Endothelial cell of umbilical vein (primary cell): ENCODE measurements at regions not wholly inside any gene's neighbourhood (a gene's known extent, or its start where the extent isn't known, plus 50 kb on each side); places are given as distances from the start of the nearest gene placed in this dataset.

Source experiments
- CTCF ChIP-seq, 2 donors: IDR thresholded peaks; 1 replicate in 1 of 2; 2 replicates in 1 of 2; pipeline ENCODE4 v1.5.1; 2011; ENCODE audit warnings: low read length in 2 of 2, mild to moderate bottlenecking in 2 of 2, moderate library complexity in 2 of 2, control low read depth in 1 of 2, inconsistent platforms in 1 of 2, low read depth in 1 of 2; ENCODE audit not compliant: insufficient read depth in 1 of 2; ENCODE audit errors: extremely low read depth in 1 of 2
- EZH2 ChIP-seq: IDR thresholded peaks from 2 replicates; pipeline ENCODE4 v1.6.1; 2012; ENCODE audit warnings: borderline replicate concordance, low read depth, mild to moderate bottlenecking, moderate library complexity, low read length, inconsistent platforms; ENCODE audit not compliant: severe bottlenecking
- POLR2AphosphoS5 ChIP-seq: IDR thresholded peaks from 2 replicates; pipeline ENCODE4 v1.6.1; 2012; ENCODE audit warnings: low read depth, mild to moderate bottlenecking, control low read depth, low read length, moderate library complexity; ENCODE audit not compliant: insufficient read depth

GRCh38 chr2:104433657-104434056, 420.3 kb upstream of the POU3F3 start:
- no peak for TF ChIP-seq CTCF (IDR thresholded peaks at IDR 0.05; ENCODE audit: extremely low read depth in 1 of 2, insufficient read depth in 1 of 2, low read depth in 1 of 2, low read length in 2 of 2)
- no peak for TF ChIP-seq EZH2
- no peak for TF ChIP-seq POLR2AphosphoS5
